HG02852 (cell line): ENCODE measurements at regions not wholly inside any gene's neighbourhood (a gene's known extent, or its start where the extent isn't known, plus 50 kb on each side); places are given as distances from the start of the nearest gene placed in this dataset.

Source experiments
- ATAC-seq: cut with Tn5 transposase; IDR thresholded peaks from one replicate; pipeline ENCODE4 v1.9.1; 2021; ENCODE audit warnings: mild to moderate bottlenecking, moderate library complexity; ENCODE audit not compliant: unreplicated experiment

- peak; percentile 51 for ATAC-seq
These were observed 159.8 kb upstream of the GGTLC1 start for GRCh38 chr20:24148372-24148771.

DNA sequence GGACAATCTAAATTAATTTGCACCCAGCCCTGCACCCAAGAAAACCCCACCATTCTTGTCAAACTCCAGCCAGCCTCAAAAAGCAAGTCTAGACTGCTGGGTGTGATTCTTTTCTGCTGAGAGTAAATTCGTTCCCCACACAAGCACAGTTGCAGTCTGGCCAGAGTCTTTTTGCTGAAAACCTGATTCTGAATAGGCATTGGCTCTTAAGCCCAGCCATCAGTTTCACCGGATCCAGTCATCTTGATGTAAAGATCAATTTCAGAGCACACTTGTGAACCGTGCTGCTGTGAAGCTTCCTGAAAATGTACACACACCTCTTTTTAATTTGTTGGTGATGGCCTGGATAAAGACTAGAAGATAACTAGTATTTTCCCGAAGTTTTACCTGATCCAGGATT is 159.4 kb upstream of the GGTLC1 start:
- no peak for ATAC-seq

DNA sequence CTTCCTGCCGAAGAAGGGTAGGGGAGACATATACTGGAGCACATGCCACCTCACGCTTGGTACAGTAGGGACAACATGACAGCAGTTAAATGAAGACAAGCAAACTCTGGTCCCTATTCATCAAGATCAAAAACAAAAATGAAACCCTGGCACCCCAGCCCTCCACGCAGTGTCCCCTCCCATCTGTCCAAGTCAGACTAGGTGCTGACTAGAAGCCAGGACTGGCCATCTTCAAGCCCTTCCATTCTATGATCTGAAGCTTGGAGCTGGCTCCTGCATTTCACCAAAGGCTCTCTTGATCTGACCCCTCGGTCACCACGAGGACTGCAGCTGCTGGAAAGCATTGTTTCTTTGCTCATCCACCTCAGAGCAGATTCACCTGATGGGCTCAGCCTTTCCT is 158.9 kb upstream of the GGTLC1 start:
- no peak for ATAC-seq

DNA sequence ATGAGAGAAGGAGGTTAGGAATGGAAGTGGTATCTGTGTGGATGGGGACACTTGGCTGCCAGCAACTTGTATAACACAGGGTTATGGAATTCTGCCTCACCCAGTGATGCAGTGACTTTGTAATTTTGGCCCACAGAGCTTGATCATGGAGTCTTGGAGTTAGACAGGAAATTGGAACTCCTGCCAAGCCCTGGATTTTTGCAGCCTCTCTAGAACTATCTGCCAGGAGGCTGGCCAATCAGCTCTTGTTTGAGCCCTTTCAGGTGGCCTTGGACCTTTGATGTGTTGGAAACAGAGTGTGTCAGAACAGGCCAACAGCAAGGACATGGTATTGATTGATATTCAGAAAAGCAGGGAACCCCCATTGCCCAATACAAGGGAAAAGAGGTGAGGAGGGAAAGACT is 157.7 kb upstream of the GGTLC1 start:
- no peak for ATAC-seq

GRCh38 chr20:24144371-24144770 is 155.8 kb upstream of the GGTLC1 start:
- ATAC-seq, result no peak

DNA sequence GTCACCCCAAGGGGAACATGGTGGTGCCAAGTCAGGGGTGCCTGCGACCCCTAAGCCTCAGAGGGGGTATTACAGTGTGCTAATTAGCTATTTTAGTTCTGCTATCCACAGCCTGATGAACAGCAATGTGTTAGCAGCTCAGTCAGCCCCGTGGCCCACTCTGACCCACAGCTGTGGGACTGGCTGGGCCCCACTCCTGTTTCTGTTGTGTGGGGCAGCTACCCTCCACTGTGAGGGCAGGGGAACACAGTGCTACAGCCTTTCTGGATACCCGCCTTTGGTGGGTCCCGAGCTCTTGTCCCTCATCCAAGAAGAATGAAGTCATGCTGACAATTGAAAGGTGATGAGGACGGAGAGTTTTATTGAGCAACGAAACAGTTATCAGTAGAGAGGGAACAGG is 152.5 kb upstream of the GGTLC1 start:
- no peak for ATAC-seq

- ATAC-seq, result no peak
These were observed 151.3 kb upstream of the GGTLC1 start for GRCh38 chr20:24139846-24140245.

- no peak for ATAC-seq
These were observed 150.4 kb upstream of the GGTLC1 start for GRCh38 chr20:24138951-24139350.

GRCh38 chr20:24138196-24138857 is 149.7 kb upstream of the GGTLC1 start:
- no peak for ATAC-seq

- ATAC-seq, result no peak
These were observed 148.2 kb upstream of the GGTLC1 start for GRCh38 chr20:24136659-24137246.

DNA sequence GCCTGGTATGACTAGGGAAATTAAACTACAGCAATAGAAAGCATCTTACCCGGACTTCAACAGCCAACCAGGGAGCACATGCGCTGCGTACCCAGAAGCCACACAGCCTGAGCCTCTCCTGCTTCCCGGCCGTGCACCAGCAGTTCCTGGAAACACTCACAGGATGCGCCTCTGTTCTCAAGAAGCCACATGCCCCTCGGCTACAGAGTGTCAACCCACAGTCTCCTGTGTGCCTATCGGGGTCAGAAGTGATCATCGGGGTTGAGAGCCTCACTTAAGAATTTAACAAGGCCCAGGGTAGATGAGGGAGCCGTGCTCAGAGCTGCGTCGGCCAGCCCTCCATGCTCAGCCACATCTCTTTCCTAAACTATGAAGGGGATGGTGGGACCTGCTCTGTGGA is 147.2 kb upstream of the GGTLC1 start:
- ATAC-seq, result no peak

DNA sequence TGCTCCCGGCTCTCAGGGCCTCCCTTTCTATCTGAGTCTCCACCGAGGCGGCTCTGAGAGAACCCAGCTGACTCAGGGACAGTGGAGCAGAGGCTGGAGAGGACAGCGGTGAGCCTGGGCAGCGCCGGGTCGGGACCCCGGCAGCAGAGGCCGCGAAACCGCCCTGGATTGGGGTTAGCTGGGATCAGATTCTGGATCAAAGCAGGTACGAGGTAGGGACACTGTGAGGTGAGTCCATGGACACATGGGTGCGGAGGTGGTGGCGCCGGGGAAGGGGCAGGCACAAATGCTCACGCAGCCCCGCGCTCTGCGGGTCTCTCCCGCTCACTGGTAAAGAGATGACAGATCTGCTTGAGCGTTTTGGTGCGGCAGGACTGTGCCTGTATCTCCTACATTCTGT is 146.4 kb upstream of the GGTLC1 start:
- ATAC-seq, result no peak

GRCh38 chr20:24134284-24134683 is 145.7 kb upstream of the GGTLC1 start:
- ATAC-seq, result no peak

DNA sequence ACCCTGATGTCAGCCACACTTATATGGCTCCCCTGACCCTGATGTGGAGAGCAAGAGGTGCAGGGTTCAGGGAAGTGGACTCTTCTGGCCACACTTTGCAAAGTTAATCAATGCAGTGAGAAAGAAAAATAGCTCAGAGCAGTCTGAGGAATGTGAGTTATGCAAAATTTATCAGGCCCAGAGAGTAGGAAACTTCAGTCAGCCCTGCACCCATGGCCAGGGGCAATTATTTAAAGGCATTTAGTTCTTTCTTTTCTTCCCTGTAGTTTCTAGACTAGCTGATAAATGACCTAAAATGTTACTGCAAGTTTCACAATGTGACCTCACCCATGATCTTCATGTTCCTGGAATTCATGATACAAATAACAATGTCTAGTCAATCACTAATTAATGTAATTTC is 143.7 kb upstream of the GGTLC1 start:
- ATAC-seq, result no peak

DNA sequence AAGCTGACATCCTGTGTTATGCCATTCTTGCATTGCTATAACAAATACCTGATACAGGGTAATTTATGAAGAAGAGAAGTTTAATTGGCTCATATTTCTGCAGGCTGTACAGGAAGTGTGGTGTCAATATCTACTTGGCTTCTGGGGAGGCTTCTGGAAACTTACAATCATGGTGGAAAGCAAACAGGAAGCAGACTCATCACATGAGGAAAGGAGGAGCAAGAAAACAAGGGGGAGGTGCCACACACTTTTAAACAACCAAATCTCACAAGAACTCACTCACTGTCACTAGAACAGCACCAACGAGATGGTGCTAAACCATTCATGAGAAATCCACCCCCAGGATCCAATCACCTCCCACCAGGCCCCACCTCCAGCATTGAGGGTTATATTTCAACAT is 143.1 kb upstream of the GGTLC1 start:
- no peak for ATAC-seq

DNA sequence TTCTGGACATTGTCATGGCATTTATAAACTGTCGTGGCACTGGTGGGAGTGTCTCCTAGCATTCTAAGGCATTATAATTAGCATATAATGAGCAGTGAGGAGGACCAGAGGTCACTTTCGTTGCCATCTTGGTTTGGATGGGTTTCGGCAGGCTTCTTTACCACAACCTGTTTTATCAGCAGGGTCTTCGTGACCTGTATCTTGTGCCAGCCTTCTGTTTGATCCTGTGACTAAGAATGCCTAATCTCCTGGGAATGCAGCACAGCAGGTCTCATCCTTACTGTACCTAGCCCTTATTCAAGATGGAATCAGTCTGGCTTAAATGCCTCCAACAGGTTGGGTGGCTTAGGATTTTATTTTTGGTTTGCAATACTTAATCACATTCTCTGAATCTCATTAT is 142.7 kb upstream of the GGTLC1 start:
- ATAC-seq, result no peak

DNA sequence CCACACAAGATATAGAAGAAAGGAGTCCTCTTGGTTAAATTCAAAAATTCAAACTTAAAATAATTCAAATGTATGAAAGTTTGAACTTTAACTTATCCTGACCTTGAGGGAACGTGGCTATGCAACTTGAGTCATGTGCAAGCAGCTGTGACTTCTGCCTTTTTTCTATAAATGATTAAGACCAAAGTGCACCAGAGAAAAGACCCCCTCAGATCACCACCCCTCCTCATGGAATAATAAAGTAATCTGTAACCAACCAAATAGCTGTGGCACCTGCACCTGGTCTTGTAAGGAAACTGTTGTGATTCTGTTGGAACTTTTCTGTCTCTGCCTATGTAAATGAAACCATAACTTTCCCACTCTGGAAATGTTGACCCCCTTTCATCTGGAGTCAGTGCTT is 141.1 kb upstream of the GGTLC1 start:
- ATAC-seq, result no peak

- no peak for ATAC-seq
These were observed 136.5 kb upstream of the GGTLC1 start for GRCh38 chr20:24124951-24125650.

DNA sequence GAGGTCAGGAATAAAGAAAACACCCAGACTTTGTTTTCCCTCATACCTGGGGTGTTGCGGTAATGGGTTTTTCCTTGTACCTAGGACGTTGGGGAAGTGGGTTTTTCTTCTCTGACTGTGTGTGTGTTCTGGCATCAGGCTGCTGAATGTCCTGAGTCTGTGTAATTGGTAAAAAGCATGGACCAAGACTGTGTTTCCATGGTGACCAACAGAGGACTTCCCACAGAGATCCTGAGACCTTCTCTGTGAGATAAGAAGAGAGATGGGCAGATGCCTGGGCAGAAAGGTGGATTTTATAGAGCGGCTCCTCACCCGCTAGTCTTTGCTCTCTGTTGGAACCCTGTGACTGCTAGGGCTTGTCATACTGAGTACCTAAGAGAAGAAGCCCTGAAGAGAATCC is 135.4 kb upstream of the GGTLC1 start:
- no peak for ATAC-seq

DNA sequence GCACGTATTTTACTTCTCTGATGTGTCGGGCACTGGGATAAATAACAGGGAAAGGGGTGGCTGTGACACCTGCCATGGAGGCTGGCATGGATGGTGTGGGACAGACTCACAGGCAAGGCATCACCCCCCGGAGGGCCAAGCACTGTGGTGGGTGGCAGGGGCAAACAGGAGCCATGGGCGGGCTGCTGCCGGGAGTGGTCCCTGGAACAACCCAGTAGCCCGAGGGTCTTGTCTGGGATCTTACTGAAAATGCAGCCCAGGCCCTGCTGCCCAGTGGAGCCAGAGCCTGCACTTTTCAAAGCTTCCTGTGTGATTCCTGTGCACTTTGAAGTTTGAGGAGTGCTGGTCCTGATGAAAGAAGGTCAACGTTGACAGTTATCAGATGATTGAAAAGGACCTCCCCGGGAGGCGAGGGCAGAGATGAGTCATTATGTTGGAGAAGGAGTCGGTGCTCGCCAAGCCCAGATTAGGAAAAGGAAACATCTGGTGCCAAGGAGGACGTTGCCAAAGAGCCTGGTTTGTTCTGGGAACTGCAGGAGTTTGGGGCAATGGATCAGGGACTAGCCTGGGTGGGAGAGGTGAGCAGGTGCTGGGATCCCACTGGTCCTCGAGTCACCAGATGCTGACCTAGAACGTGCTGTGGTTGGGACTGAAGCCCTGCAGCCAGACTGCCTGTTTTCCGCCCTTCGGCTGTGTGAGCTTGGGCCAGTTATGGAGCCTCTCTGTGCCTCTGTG is 130.0 kb upstream of the GGTLC1 start:
- no peak for ATAC-seq

GRCh38 chr20:24118034-24118433 is 129.5 kb upstream of the GGTLC1 start:
- no peak for ATAC-seq

DNA sequence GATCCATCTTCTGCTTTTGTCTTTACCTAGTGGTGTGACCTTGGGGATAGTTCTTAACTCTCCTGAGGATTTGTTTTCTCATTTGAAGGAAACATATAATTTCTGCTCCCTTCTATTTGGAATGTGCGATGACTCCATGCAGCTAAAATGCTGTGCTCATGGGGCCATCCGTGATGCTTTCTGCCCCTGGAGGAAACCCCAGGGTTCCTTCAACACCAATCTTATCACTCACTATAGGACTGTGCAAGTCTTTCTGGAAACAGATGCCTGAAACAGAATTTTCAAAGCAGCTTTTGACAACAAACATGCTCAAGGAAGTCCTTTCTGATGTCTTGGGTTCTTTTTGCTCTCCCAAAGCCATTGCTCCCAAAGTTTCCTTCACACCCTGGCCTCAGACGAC is 128.8 kb upstream of the GGTLC1 start:
- no peak for ATAC-seq
